ENCODE measurements at regions not wholly inside any gene's neighbourhood (a gene's known extent, or its start where the extent isn't known, plus 50 kb on each side); places are given as distances from the start of the nearest gene placed in this dataset.

DNA sequence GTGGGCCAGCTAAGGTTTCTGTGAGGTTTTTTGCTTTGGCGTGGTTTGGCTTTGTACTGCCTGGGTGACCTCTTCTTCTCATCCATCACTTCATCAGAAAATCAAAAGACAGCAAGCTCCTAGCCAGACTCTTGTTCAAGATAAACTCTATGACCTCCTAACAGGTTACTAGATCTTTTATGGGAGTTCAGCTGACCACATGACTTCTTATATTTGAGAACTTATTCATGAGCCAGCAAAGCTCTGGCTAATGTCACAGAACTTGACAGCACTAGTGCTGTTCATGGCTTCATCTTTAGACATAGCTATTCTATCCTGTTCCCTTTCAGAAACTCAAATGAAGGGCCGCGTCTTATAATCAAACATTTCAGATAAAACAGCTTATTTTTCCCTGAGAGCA lies 527.1 kb upstream of the GOLIM4 start:
- TF ChIP-seq, protein P1, sequence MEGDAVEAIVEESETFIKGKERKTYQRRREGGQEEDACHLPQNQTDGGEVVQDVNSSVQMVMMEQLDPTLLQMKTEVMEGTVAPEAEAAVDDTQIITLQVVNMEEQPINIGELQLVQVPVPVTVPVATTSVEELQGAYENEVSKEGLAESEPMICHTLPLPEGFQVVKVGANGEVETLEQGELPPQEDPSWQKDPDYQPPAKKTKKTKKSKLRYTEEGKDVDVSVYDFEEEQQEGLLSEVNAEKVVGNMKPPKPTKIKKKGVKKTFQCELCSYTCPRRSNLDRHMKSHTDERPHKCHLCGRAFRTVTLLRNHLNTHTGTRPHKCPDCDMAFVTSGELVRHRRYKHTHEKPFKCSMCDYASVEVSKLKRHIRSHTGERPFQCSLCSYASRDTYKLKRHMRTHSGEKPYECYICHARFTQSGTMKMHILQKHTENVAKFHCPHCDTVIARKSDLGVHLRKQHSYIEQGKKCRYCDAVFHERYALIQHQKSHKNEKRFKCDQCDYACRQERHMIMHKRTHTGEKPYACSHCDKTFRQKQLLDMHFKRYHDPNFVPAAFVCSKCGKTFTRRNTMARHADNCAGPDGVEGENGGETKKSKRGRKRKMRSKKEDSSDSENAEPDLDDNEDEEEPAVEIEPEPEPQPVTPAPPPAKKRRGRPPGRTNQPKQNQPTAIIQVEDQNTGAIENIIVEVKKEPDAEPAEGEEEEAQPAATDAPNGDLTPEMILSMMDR (IDR thresholded peaks at IDR 0.05; ENCODE audit: poor library complexity): no peak
- TF ChIP-seq EZH2phosphoT487 (IDR thresholded peaks at IDR 0.05; ENCODE audit: low read depth, severe bottlenecking, unreplicated experiment) (no peak), EZH2 (IDR thresholded peaks at IDR 0.05; ENCODE audit: borderline replicate concordance) (no peak)
